ENCODE measurements at regions not wholly inside any gene's neighbourhood (a gene's known extent, or its start where the extent isn't known, plus 50 kb on each side); places are given as distances from the start of the nearest gene placed in this dataset.

DNA sequence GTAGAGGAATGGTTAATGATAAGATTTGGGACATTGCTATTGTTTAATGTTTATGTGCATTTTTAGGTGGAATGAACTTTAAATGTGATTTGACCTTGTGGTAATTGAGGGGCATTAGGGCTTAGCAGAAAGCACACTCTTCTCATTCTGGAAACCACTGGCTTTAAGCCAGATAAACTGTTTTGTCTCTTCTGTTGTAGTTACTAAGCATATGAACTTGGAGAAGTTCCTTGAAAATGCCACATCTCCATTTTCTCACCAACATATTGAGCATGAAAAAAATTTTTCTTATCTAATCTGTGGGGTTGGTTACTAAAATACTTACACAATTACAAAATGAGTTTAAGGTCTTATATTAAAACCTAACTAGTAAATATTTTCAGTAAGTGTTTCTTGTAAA lies 70.8 kb upstream of the FSHR start:
- Histone ChIP-seq H3K79me2 (ENCODE audit: insufficient read depth, low read length) (no peaks in the 10 kb centered on the region), H3K27ac (ENCODE audit: low read depth in 1 of 2, low read length in 2 of 2) (no peak overlapping the region), H3K27me3 (ENCODE audit: control insufficient read depth in 2 of 2, insufficient read depth in 2 of 2, low read length in 2 of 2) (no peaks in the 10 kb centered on the region), H3K4me2 (replicated peaks; ENCODE audit: extremely low read depth, low read length, poor library complexity, severe bottlenecking) (no peak overlapping the region), H3K4me3 (replicated peaks in 1 of 3; ENCODE audit: low read depth in 2 of 3, low read length in 3 of 3) (no peak overlapping the region), H3K4me1 (ENCODE audit: control insufficient read depth in 1 of 2, insufficient read depth in 2 of 2, low read length in 2 of 2) (no peaks in the 10 kb centered on the region), H4K20me1 (ENCODE audit: insufficient read depth, low read length) (no peaks in the 10 kb centered on the region), H2AFZ (ENCODE audit: insufficient read depth, low read depth, low read length, poor library complexity, severe bottlenecking) (no peak overlapping the region), H3K9ac (ENCODE audit: insufficient read depth, low read length, poor library complexity, severe bottlenecking) (no peak overlapping the region), H3K9me3 (replicated peaks in 1 of 2; ENCODE audit: control insufficient read depth in 1 of 2, insufficient read depth in 1 of 2, low read length in 2 of 2) (no peaks in the 10 kb centered on the region), H3K36me3 (replicated peaks in 1 of 2; ENCODE audit: control insufficient read depth in 1 of 2, insufficient read depth in 2 of 2, low read length in 2 of 2) (no peaks in the 10 kb centered on the region)
- Mint-ChIP-seq H3K27ac (no peak overlapping the region), H3K36me3 (no peaks in the 10 kb centered on the region), H3K9me3 (peaks cover 0 to 2% (median 0%) of the 10 kb centered on the region in 7 donors), H3K4me3 (no peak overlapping the region), H3K27me3 (ENCODE audit: low read depth in 3 of 3) (no peaks in the 10 kb centered on the region), H3K4me1 (no peaks in the 10 kb centered on the region)
- no peak for TF ChIP-seq CTCF (IDR thresholded peaks at IDR 0.05)
- intact Hi-C loops (cut with micrococcal nuclease) = no loop called here
- no peak for DNase-seq

- no peak overlapping the region for H3K27ac Mint-ChIP-seq
Measured at GRCh38 chr2:49224426-49225010, 70.2 kb upstream of the FSHR start.

More at GRCh38 chr2:49224426-49225010, 70.2 kb upstream of the FSHR start:
- no peak overlapping the region for H3K27ac ChIP-seq (ENCODE audit: low read depth in 1 of 2, low read length in 2 of 2)
- no peaks in the 10 kb centered on the region for H3K4me1 ChIP-seq (ENCODE audit: control insufficient read depth in 1 of 2, insufficient read depth in 2 of 2, low read length in 2 of 2)
- no peak overlapping the region for H3K4me3 ChIP-seq (replicated peaks in 1 of 3; ENCODE audit: low read depth in 2 of 3, low read length in 3 of 3)
- no peak for TF ChIP-seq CTCF (IDR thresholded peaks at IDR 0.05)
- intact Hi-C loops (cut with micrococcal nuclease) = no loop called here
- no peaks in the 10 kb centered on the region for H3K79me2 ChIP-seq (ENCODE audit: insufficient read depth, low read length)
- peaks cover 0 to 2% (median 0%) of the 10 kb centered on the region in 7 donors for H3K9me3 Mint-ChIP-seq
- H3K27me3 ChIP-seq (ENCODE audit: control insufficient read depth in 2 of 2, insufficient read depth in 2 of 2, low read length in 2 of 2) = no peaks in the 10 kb centered on the region
- H2AFZ ChIP-seq (ENCODE audit: insufficient read depth, low read depth, low read length, poor library complexity, severe bottlenecking) = no peak overlapping the region
- H3K9ac ChIP-seq (ENCODE audit: insufficient read depth, low read length, poor library complexity, severe bottlenecking) = no peak overlapping the region
- H3K9me3 ChIP-seq (replicated peaks in 1 of 2; ENCODE audit: control insufficient read depth in 1 of 2, insufficient read depth in 1 of 2, low read length in 2 of 2) = no peaks in the 10 kb centered on the region
- no peak overlapping the region for H3K4me3 Mint-ChIP-seq
- DNase-seq = no peak
- H3K36me3 ChIP-seq (replicated peaks in 1 of 2; ENCODE audit: control insufficient read depth in 1 of 2, insufficient read depth in 2 of 2, low read length in 2 of 2) = no peaks in the 10 kb centered on the region
- no peaks in the 10 kb centered on the region for H3K27me3 Mint-ChIP-seq (ENCODE audit: low read depth in 3 of 3)
- no peak overlapping the region for H3K4me2 ChIP-seq (replicated peaks; ENCODE audit: extremely low read depth, low read length, poor library complexity, severe bottlenecking)
- 75% methylated on average over 2 of the region's 4 CpGs for WGBS (ENCODE audit: insufficient coverage)
- no peaks in the 10 kb centered on the region for H4K20me1 ChIP-seq (ENCODE audit: insufficient read depth, low read length)
- no peaks in the 10 kb centered on the region for H3K36me3 Mint-ChIP-seq
- no peaks in the 10 kb centered on the region for H3K4me1 Mint-ChIP-seq

All from CD14-positive monocyte (primary cell).